ENCODE measurements at regions not wholly inside any gene's neighbourhood (a gene's known extent, or its start where the extent isn't known, plus 50 kb on each side); places are given as distances from the start of the nearest gene placed in this dataset.
A peak's percentile ranks its signal among the peaks of the same experiment; 100 is the strongest.
"Not testable (repeated sequence)": the region's sequence is repeated elsewhere in the genome, so short reads cannot be mapped to it uniquely, and the experiment has no call there.

- H4K91ac ChIP-seq (ENCODE audit: low read depth, low read length, poor library complexity), result no peak overlapping the region
- DNase-seq (ENCODE audit: low spot score), result no peak
- peaks cover 0 to 5% of the 10 kb centered on the region in 2 donors for H3K9me3 ChIP-seq (replicated peaks in 1 of 2; ENCODE audit: control insufficient read depth in 2 of 2, insufficient read depth in 1 of 2, low read depth in 1 of 2, low read length in 2 of 2)
Measured at GRCh38 chr3:181596126-181596525, 115.6 kb upstream of the SOX2 start.

GRCh38 chr3:181590939-181591338, 120.8 kb upstream of the SOX2 start:
- H2BK15ac ChIP-seq (ENCODE audit: low read length), result peak overlapping the region; percentile 87
- H3K9me3 ChIP-seq (replicated peaks in 1 of 2; ENCODE audit: control insufficient read depth in 2 of 2, insufficient read depth in 1 of 2, low read depth in 1 of 2, low read length in 2 of 2); H3K4ac ChIP-seq (ENCODE audit: low read length); H4K91ac ChIP-seq (ENCODE audit: low read depth, low read length, poor library complexity); H3K79me1 ChIP-seq (ENCODE audit: low read depth, low read length); H4K8ac ChIP-seq (ENCODE audit: low read depth, low read length); H3K9ac ChIP-seq (ENCODE audit: low read depth, low read length, poor library complexity); H2BK120ac ChIP-seq (ENCODE audit: low read depth, low read length); H3K4me2 ChIP-seq (ENCODE audit: insufficient read depth, low read length, poor library complexity, severe bottlenecking); DNase-seq (ENCODE audit: low spot score); H3K27ac ChIP-seq (replicated peaks; ENCODE audit: low read length); H3K4me1 ChIP-seq (ENCODE audit: control insufficient read depth in 2 of 2, insufficient read depth in 1 of 2, low read depth in 1 of 2, low read length in 2 of 2); H2BK5ac ChIP-seq (ENCODE audit: low read length); H3K14ac ChIP-seq (ENCODE audit: low read length); H3K27me3 ChIP-seq (ENCODE audit: control insufficient read depth in 3 of 3, insufficient read depth in 3 of 3, low read depth in 1 of 3, low read length in 3 of 3); H2BK12ac ChIP-seq (ENCODE audit: low read length); H3K36me3 ChIP-seq (replicated peaks in 1 of 2; ENCODE audit: control insufficient read depth in 2 of 2, insufficient read depth in 2 of 2, low read length in 2 of 2): not testable (repeated sequence)
- H2AK5ac ChIP-seq (ENCODE audit: low read depth, low read length), result peak overlapping the region; percentile 5
- peak overlapping the region; percentile 55 for H3K23ac ChIP-seq (ENCODE audit: low read depth, low read length, poor library complexity)
- H2AFZ ChIP-seq (ENCODE audit: low read length), result peak overlapping the region; percentile 74
- peak overlapping the region in 1 of 2 donors; percentile 51 for H3K4me3 ChIP-seq (ENCODE audit: low read length in 2 of 2)
- no CpG with 5 or more reads among the region's 12 CpGs for WGBS, 2 donors (ENCODE audit: extremely low coverage in 2 of 2, insufficient read length in 2 of 2, insufficient replicate concordance in 1 of 2)
- peak overlapping the region; percentile 44 for H3K18ac ChIP-seq (ENCODE audit: low read length)

More at GRCh38 chr3:181596126-181596525, 115.6 kb upstream of the SOX2 start:
- Histone ChIP-seq H4K8ac (ENCODE audit: low read depth, low read length) (no peak overlapping the region), H2BK5ac (ENCODE audit: low read length) (no peak overlapping the region), H3K4me2 (ENCODE audit: insufficient read depth, low read length, poor library complexity, severe bottlenecking) (no peak overlapping the region), H3K79me1 (ENCODE audit: low read depth, low read length) (no peaks in the 10 kb centered on the region), H3K4me1 (ENCODE audit: control insufficient read depth in 2 of 2, insufficient read depth in 1 of 2, low read depth in 1 of 2, low read length in 2 of 2) (peaks cover 0 to 2% of the 10 kb centered on the region in 2 donors), H3K27me3 (ENCODE audit: control insufficient read depth in 3 of 3, insufficient read depth in 3 of 3, low read depth in 1 of 3, low read length in 3 of 3) (no peaks in the 10 kb centered on the region), H2AK5ac (ENCODE audit: low read depth, low read length) (no peak overlapping the region), H3K27ac (replicated peaks; ENCODE audit: low read length) (no peak overlapping the region), H3K23ac (ENCODE audit: low read depth, low read length, poor library complexity) (no peak overlapping the region), H2BK120ac (ENCODE audit: low read depth, low read length) (no peak overlapping the region), H3K36me3 (replicated peaks in 1 of 2; ENCODE audit: control insufficient read depth in 2 of 2, insufficient read depth in 2 of 2, low read length in 2 of 2) (no peaks in the 10 kb centered on the region), H2BK12ac (ENCODE audit: low read length) (no peak overlapping the region), H3K14ac (ENCODE audit: low read length) (no peak overlapping the region), H3K18ac (ENCODE audit: low read length) (no peak overlapping the region), H3K4me3 (ENCODE audit: low read length in 2 of 2) (no peak overlapping the region), H2AFZ (ENCODE audit: low read length) (no peak overlapping the region), H2BK15ac (ENCODE audit: low read length) (no peak overlapping the region), H3K4ac (ENCODE audit: low read length) (no peak overlapping the region), H3K9ac (ENCODE audit: low read depth, low read length, poor library complexity) (no peak overlapping the region)

- Histone ChIP-seq H3K23ac (ENCODE audit: low read depth, low read length, poor library complexity) (no peak overlapping the region), H2BK5ac (ENCODE audit: low read length) (no peak overlapping the region), H3K27me3 (ENCODE audit: control insufficient read depth in 3 of 3, insufficient read depth in 3 of 3, low read depth in 1 of 3, low read length in 3 of 3) (no peaks in the 10 kb centered on the region), H3K4me2 (ENCODE audit: insufficient read depth, low read length, poor library complexity, severe bottlenecking) (no peak overlapping the region), H3K9me3 (replicated peaks in 1 of 2; ENCODE audit: control insufficient read depth in 2 of 2, insufficient read depth in 1 of 2, low read depth in 1 of 2, low read length in 2 of 2) (no peaks in the 10 kb centered on the region), H4K91ac (ENCODE audit: low read depth, low read length, poor library complexity) (no peak overlapping the region), H3K4ac (ENCODE audit: low read length) (no peak overlapping the region), H3K36me3 (replicated peaks in 1 of 2; ENCODE audit: control insufficient read depth in 2 of 2, insufficient read depth in 2 of 2, low read length in 2 of 2) (no peaks in the 10 kb centered on the region), H2BK15ac (ENCODE audit: low read length) (no peak overlapping the region), H2BK120ac (ENCODE audit: low read depth, low read length) (no peak overlapping the region), H3K27ac (replicated peaks; ENCODE audit: low read length) (no peak overlapping the region), H3K9ac (ENCODE audit: low read depth, low read length, poor library complexity) (no peak overlapping the region), H3K79me1 (ENCODE audit: low read depth, low read length) (no peaks in the 10 kb centered on the region), H3K4me3 (ENCODE audit: low read length in 2 of 2) (no peak overlapping the region), H2AFZ (ENCODE audit: low read length) (no peak overlapping the region), H4K8ac (ENCODE audit: low read depth, low read length) (no peak overlapping the region), H2AK5ac (ENCODE audit: low read depth, low read length) (no peak overlapping the region), H3K18ac (ENCODE audit: low read length) (no peak overlapping the region), H3K4me1 (ENCODE audit: control insufficient read depth in 2 of 2, insufficient read depth in 1 of 2, low read depth in 1 of 2, low read length in 2 of 2) (no peaks in the 10 kb centered on the region), H2BK12ac (ENCODE audit: low read length) (no peak overlapping the region), H3K14ac (ENCODE audit: low read length) (no peak overlapping the region)
- WGBS, 2 donors (ENCODE audit: extremely low coverage in 2 of 2, insufficient read length in 2 of 2, insufficient replicate concordance in 1 of 2), result no CpG with 5 or more reads among the region's 8 CpGs
- no peak for DNase-seq (ENCODE audit: low spot score)
Measured at GRCh38 chr3:181582619-181583018, 129.1 kb upstream of the SOX2 start.

- H2BK120ac ChIP-seq (ENCODE audit: low read depth, low read length), result no peak overlapping the region
- no peak overlapping the region for H3K9ac ChIP-seq (ENCODE audit: low read depth, low read length, poor library complexity)
- DNase-seq (ENCODE audit: low spot score), result no peak
Measured at GRCh38 chr3:181581656-181582055, 130.1 kb upstream of the SOX2 start.

More at GRCh38 chr3:181581656-181582055, 130.1 kb upstream of the SOX2 start:
- Histone ChIP-seq H3K4me3 (ENCODE audit: low read length in 2 of 2) (no peak overlapping the region), H3K79me1 (ENCODE audit: low read depth, low read length) (no peaks in the 10 kb centered on the region), H4K8ac (ENCODE audit: low read depth, low read length) (no peak overlapping the region), H3K14ac (ENCODE audit: low read length) (no peak overlapping the region), H2AFZ (ENCODE audit: low read length) (no peak overlapping the region), H3K27ac (replicated peaks; ENCODE audit: low read length) (no peak overlapping the region), H3K4me1 (ENCODE audit: control insufficient read depth in 2 of 2, insufficient read depth in 1 of 2, low read depth in 1 of 2, low read length in 2 of 2) (no peaks in the 10 kb centered on the region), H3K4ac (ENCODE audit: low read length) (no peak overlapping the region), H3K4me2 (ENCODE audit: insufficient read depth, low read length, poor library complexity, severe bottlenecking) (no peak overlapping the region), H2BK5ac (ENCODE audit: low read length) (no peak overlapping the region), H3K36me3 (replicated peaks in 1 of 2; ENCODE audit: control insufficient read depth in 2 of 2, insufficient read depth in 2 of 2, low read length in 2 of 2) (no peaks in the 10 kb centered on the region), H3K27me3 (ENCODE audit: control insufficient read depth in 3 of 3, insufficient read depth in 3 of 3, low read depth in 1 of 3, low read length in 3 of 3) (no peaks in the 10 kb centered on the region), H3K9me3 (replicated peaks in 1 of 2; ENCODE audit: control insufficient read depth in 2 of 2, insufficient read depth in 1 of 2, low read depth in 1 of 2, low read length in 2 of 2) (no peaks in the 10 kb centered on the region), H2BK15ac (ENCODE audit: low read length) (no peak overlapping the region), H3K23ac (ENCODE audit: low read depth, low read length, poor library complexity) (no peak overlapping the region), H4K91ac (ENCODE audit: low read depth, low read length, poor library complexity) (no peak overlapping the region), H2AK5ac (ENCODE audit: low read depth, low read length) (no peak overlapping the region), H3K18ac (ENCODE audit: low read length) (no peak overlapping the region), H2BK12ac (ENCODE audit: low read length) (no peak overlapping the region)
- no CpG with 5 or more reads among the region's 4 CpGs for WGBS, 2 donors (ENCODE audit: extremely low coverage in 2 of 2, insufficient read length in 2 of 2, insufficient replicate concordance in 1 of 2)
